HG03521 (cell line): ENCODE measurements at regions not wholly inside any gene's neighbourhood (a gene's known extent, or its start where the extent isn't known, plus 50 kb on each side); places are given as distances from the start of the nearest gene placed in this dataset.
A peak's percentile ranks its signal among the peaks of the same experiment; 100 is the strongest.

Experiments
- ATAC-seq: cut with Tn5 transposase; IDR thresholded peaks from one replicate; pipeline ENCODE4 v1.9.1; 2021; ENCODE audit warnings: mild to moderate bottlenecking, moderate library complexity; ENCODE audit not compliant: unreplicated experiment

GRCh38 chr9:109880276-109881169 is 100.5 kb downstream of the PALM2AKAP2 start:
- ATAC-seq: peak; percentile 77

GRCh38 chr9:109883623-109884022 is 103.6 kb downstream of the PALM2AKAP2 start:
- no peak for ATAC-seq

GRCh38 chr9:109886041-109886440 is 106.0 kb downstream of the PALM2AKAP2 start:
- no peak for ATAC-seq

- peak; percentile 61 for ATAC-seq
Observed at GRCh38 chr9:109886617-109887016, 106.6 kb downstream of the PALM2AKAP2 start.

GRCh38 chr9:109887079-109887478 is 107.1 kb downstream of the PALM2AKAP2 start:
- ATAC-seq: no peak

GRCh38 chr9:109888695-109889094 is 108.7 kb downstream of the PALM2AKAP2 start:
- ATAC-seq: no peak

GRCh38 chr9:109889456-109889855 is 109.5 kb downstream of the PALM2AKAP2 start:
- ATAC-seq: no peak

- ATAC-seq: peak; percentile 62
Observed at GRCh38 chr9:109893241-109893640, 113.2 kb downstream of the PALM2AKAP2 start.

- no peak for ATAC-seq
Observed at GRCh38 chr9:109894473-109894872, 114.5 kb downstream of the PALM2AKAP2 start.

GRCh38 chr9:109894921-109895758 is 115.1 kb downstream of the PALM2AKAP2 start:
- peak; percentile 41 for ATAC-seq

GRCh38 chr9:109901201-109901600 is 121.2 kb downstream of the PALM2AKAP2 start:
- ATAC-seq: no peak

GRCh38 chr9:109903515-109904138 is 123.6 kb downstream of the PALM2AKAP2 start:
- ATAC-seq: no peak

GRCh38 chr9:109904666-109905065 is 124.7 kb downstream of the PALM2AKAP2 start:
- ATAC-seq: no peak

GRCh38 chr9:109905472-109905871 is 125.5 kb downstream of the PALM2AKAP2 start:
- no peak for ATAC-seq

GRCh38 chr9:109906766-109907382 is 126.9 kb downstream of the PALM2AKAP2 start:
- ATAC-seq: no peak

- ATAC-seq: peak; percentile 61
Observed at GRCh38 chr9:109907400-109907799, 127.4 kb downstream of the PALM2AKAP2 start.

GRCh38 chr9:109907810-109908458 is 127.9 kb downstream of the PALM2AKAP2 start:
- ATAC-seq: no peak

- no peak for ATAC-seq
Observed at GRCh38 chr9:109908459-109909390, 128.7 kb downstream of the PALM2AKAP2 start.
